GM21360 (cell line): ENCODE measurements at regions not wholly inside any gene's neighbourhood (a gene's known extent, or its start where the extent isn't known, plus 50 kb on each side); places are given as distances from the start of the nearest gene placed in this dataset.
"Not testable (repeated sequence)": the region's sequence is repeated elsewhere in the genome, so short reads cannot be mapped to it uniquely, and the experiment has no call there.

Experiments used
- ATAC-seq: cut with Tn5 transposase; IDR thresholded peaks from one replicate; pipeline ENCODE4 v1.9.1; 2021; ENCODE audit warnings: mild to moderate bottlenecking, moderate library complexity; ENCODE audit not compliant: unreplicated experiment

GRCh38 chr5:41995193-41995592 lies 70.1 kb downstream of the FBXO4 start:
- ATAC-seq = no peak

- no peak for ATAC-seq
Observed at GRCh38 chr5:42001673-42002072, 76.6 kb downstream of the FBXO4 start.

GRCh38 chr5:42003852-42004251 lies 78.8 kb downstream of the FBXO4 start:
- ATAC-seq = not testable (repeated sequence)

- ATAC-seq = peak; percentile 87
Observed at GRCh38 chr5:42005561-42006153, 80.6 kb downstream of the FBXO4 start.

GRCh38 chr5:42013561-42013960 lies 88.5 kb downstream of the FBXO4 start:
- ATAC-seq = no peak

- ATAC-seq = no peak
Observed at GRCh38 chr5:42015254-42015653, 90.2 kb downstream of the FBXO4 start.

GRCh38 chr5:42015681-42016080 lies 90.6 kb downstream of the FBXO4 start:
- ATAC-seq = no peak

- no peak for ATAC-seq
Observed at GRCh38 chr5:42020788-42021530, 95.9 kb downstream of the FBXO4 start.

- ATAC-seq = no peak
Observed at GRCh38 chr5:42021923-42022322, 96.8 kb downstream of the FBXO4 start.

GRCh38 chr5:42022383-42022972 lies 97.4 kb downstream of the FBXO4 start:
- no peak for ATAC-seq

- ATAC-seq = no peak
Observed at GRCh38 chr5:42026446-42026845, 101.4 kb downstream of the FBXO4 start.

- no peak for ATAC-seq
Observed at GRCh38 chr5:42032137-42032536, 107.1 kb downstream of the FBXO4 start.

GRCh38 chr5:42035526-42035925 lies 110.4 kb downstream of the FBXO4 start:
- ATAC-seq = no peak

GRCh38 chr5:42036379-42036778 lies 111.3 kb downstream of the FBXO4 start:
- ATAC-seq = no peak

GRCh38 chr5:42037379-42037932 lies 112.4 kb downstream of the FBXO4 start:
- ATAC-seq = no peak

GRCh38 chr5:42043400-42043799 lies 118.3 kb downstream of the FBXO4 start:
- no peak for ATAC-seq

GRCh38 chr5:42057254-42057690 lies 132.2 kb downstream of the FBXO4 start:
- peak; percentile 96 for ATAC-seq

GRCh38 chr5:42059291-42059690 lies 134.2 kb downstream of the FBXO4 start:
- ATAC-seq = no peak

- no peak for ATAC-seq
Observed at GRCh38 chr5:42059778-42060464, 134.8 kb downstream of the FBXO4 start.

GRCh38 chr5:42061121-42061520 lies 136.0 kb downstream of the FBXO4 start:
- no peak for ATAC-seq

GRCh38 chr5:42064821-42065220 lies 139.7 kb downstream of the FBXO4 start:
- no peak for ATAC-seq
